ENCODE measurements at regions not wholly inside any gene's neighbourhood (a gene's known extent, or its start where the extent isn't known, plus 50 kb on each side); places are given as distances from the start of the nearest gene placed in this dataset.

- no peak for DNase-seq (ENCODE audit: low spot score)
These were observed 261.1 kb upstream of the GATB start for GRCh38 chr4:152021788-152022438.

GRCh38 chr4:152020073-152020472 lies 259.3 kb upstream of the GATB start:
- DNase-seq (ENCODE audit: low spot score): no peak

- no peak for DNase-seq (ENCODE audit: low spot score)
These were observed 255.5 kb upstream of the GATB start for GRCh38 chr4:152016303-152016620.

GRCh38 chr4:152015597-152016302 lies 254.9 kb upstream of the GATB start:
- DNase-seq (ENCODE audit: low spot score): no peak

- DNase-seq (ENCODE audit: low spot score): no peak
These were observed 253.5 kb upstream of the GATB start for GRCh38 chr4:152014280-152014679.

GRCh38 chr4:152011469-152011868 lies 250.7 kb upstream of the GATB start:
- DNase-seq (ENCODE audit: low spot score): no peak

- no peak for DNase-seq (ENCODE audit: low spot score)
These were observed 249.9 kb upstream of the GATB start for GRCh38 chr4:152010710-152011079.

GRCh38 chr4:152009983-152010709 lies 249.3 kb upstream of the GATB start:
- no peak for DNase-seq (ENCODE audit: low spot score)

GRCh38 chr4:152009031-152009670 lies 248.3 kb upstream of the GATB start:
- DNase-seq (ENCODE audit: low spot score): no peak

GRCh38 chr4:152007111-152007510 lies 246.3 kb upstream of the GATB start:
- DNase-seq (ENCODE audit: low spot score): no peak

- DNase-seq (ENCODE audit: low spot score): no peak
These were observed 244.0 kb upstream of the GATB start for GRCh38 chr4:152004801-152005200.

GRCh38 chr4:152000518-152000917 lies 239.7 kb upstream of the GATB start:
- DNase-seq (ENCODE audit: low spot score): no peak

- no peak for DNase-seq (ENCODE audit: low spot score)
These were observed 237.9 kb upstream of the GATB start for GRCh38 chr4:151998723-151999122.

- DNase-seq (ENCODE audit: low spot score): no peak
These were observed 236.7 kb upstream of the GATB start for GRCh38 chr4:151997461-151997860.

GRCh38 chr4:151994429-151994828 lies 233.6 kb upstream of the GATB start:
- DNase-seq (ENCODE audit: low spot score): no peak

GRCh38 chr4:151993521-151993920 lies 232.7 kb upstream of the GATB start:
- no peak for DNase-seq (ENCODE audit: low spot score)

- DNase-seq (ENCODE audit: low spot score): no peak
These were observed 231.7 kb upstream of the GATB start for GRCh38 chr4:151992332-151993154.

- DNase-seq (ENCODE audit: low spot score): no peak
These were observed 231.0 kb upstream of the GATB start for GRCh38 chr4:151991884-151992167.

- no peak for DNase-seq (ENCODE audit: low spot score)
These were observed 230.4 kb upstream of the GATB start for GRCh38 chr4:151991001-151991883.

GRCh38 chr4:151990201-151990600 lies 229.4 kb upstream of the GATB start:
- no peak for DNase-seq (ENCODE audit: low spot score)

- DNase-seq (ENCODE audit: low spot score): no peak
These were observed 227.8 kb upstream of the GATB start for GRCh38 chr4:151988591-151988990.

Data from HuH-7.5 (cell line).